ENCODE measurements at regions not wholly inside any gene's neighbourhood (a gene's known extent, or its start where the extent isn't known, plus 50 kb on each side); places are given as distances from the start of the nearest gene placed in this dataset.

GRCh38 chr2:34252111-34252510 is 653.0 kb upstream of the FAM98A start:
- TF ChIP-seq IRF1 (CRISPR knock-in tag; IDR thresholded peaks at IDR 0.05) (no peak), MAX (CRISPR knock-in tag; IDR thresholded peaks at IDR 0.05) (no peak), FOXK1 (CRISPR knock-in tag; IDR thresholded peaks at IDR 0.05) (no peak), CTCF (IDR thresholded peaks at IDR 0.05) (no peak), CBFB (CRISPR knock-in tag; IDR thresholded peaks at IDR 0.05; ENCODE audit: low read depth) (no peak)

Measured in WTC11 (cell line).